ENCODE measurements at regions not wholly inside any gene's neighbourhood (a gene's known extent, or its start where the extent isn't known, plus 50 kb on each side); places are given as distances from the start of the nearest gene placed in this dataset.
"Not testable (repeated sequence)": the region's sequence is repeated elsewhere in the genome, so short reads cannot be mapped to it uniquely, and the experiment has no call there.

DNA sequence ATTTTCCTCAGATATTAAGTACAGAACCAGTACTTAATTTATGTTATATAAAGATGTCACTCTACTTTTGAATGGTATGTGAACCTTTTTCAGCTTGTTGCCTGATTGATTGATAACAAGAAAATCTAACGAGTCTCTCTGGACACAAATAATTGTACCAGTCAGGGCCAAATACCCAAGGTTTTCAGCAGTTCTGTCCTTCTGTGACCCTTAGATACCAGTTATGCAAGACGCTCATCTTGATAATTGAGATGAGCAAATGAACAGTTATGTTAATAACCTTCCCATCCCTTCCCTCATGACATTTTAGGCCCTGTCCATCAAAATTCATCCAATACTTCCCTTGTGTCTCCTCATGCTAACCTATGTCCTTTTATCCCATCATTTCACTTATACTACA lies 185.9 kb upstream of the G2E3 start:
- DNase-seq (ENCODE audit: low read depth) = no peak

DNA sequence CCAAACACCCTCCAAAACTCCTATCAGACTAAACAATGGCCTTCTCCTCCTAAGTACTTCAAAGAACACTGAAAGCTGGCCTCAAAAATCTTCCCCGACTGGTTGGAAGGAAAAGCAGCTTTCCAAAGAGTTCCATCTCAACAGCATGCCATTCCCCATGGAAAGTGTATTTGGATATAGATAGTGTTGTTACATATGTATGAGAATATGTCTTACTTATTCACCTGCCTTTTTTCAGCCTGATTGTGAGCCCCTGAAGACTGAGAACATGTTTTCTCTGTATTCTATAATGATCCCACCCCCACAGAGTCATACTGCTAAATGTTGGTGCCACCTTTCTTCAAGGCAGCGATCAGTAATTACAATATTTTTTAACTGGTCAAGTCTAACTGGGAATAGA lies 185.4 kb upstream of the G2E3 start:
- no peak for DNase-seq (ENCODE audit: low read depth)

DNA sequence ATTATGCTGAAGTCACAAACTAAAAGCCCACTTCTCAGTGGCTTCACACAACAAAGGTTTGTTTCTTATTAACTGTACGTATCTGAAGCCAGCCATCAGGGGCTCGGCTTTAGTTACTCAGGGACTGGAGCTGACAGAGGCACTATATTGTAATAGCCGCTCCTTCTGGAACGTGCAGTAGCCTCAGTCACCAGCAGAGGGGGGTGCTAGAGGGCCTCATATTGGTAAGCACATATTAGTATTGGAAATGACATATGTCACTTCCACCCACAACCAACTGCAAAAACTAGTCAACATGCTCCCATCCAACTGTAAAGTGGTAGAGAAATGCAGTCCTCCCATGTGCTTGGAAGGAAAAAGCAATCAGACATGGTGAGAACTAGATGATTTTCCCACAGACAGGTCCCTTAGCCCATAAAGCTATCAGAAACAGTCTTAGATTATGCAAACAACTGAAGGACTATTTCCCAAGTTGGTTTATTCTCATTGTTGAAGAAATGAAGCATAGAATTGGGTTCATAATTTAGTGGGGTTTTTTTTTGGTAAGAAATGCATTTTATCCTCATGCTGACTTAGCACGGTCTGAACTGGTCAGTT lies 183.6 kb upstream of the G2E3 start:
- peak; percentile 22 for DNase-seq (ENCODE audit: low read depth)

DNA sequence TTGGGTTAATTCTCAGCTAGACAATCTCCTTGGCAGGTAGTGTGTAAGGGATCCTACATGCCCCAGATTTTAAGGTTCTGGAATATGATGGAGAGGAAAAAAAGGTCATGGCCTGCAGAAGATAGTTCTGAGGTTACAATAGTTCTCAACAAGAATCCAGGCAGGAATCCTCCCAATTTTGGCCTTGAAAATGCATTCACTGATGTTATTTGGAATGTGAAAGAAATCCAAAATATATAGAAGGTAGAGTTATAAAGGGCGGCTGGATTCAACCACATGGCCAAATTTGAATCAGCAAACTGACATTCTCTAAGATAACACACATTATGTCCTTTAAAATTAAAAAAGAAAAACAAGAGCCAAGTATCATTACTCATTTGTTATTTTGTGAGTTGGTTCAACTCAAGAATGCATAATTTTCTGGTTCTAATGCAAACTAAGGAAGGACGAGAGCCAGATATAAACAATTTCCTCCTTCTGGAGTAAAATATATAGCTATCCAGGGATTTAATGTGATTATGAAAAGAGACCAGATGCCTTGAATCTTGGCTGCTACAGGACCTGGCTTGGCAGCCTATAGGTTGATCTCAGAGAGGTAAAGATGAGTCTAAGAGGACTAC lies 177.0 kb upstream of the G2E3 start:
- DNase-seq (ENCODE audit: low read depth) = no peak

DNA sequence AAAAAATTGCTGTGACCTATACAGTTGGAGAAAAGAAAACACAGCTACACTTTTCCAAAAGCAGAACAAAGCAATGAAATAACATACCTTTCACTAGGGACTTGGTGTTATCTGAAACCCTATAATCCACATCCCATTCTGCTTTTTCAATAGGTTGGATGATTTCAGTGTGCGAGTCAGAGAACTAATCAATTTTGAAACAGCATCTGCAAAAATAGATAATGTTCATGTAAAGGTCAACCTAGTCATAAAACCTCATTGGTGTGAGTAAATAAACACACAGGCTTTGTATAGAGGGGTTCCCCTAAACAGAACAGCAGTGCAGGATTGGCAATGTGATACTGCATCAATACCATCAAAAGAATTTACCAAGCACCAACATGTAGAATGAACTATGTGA lies 173.0 kb upstream of the G2E3 start:
- DNase-seq (ENCODE audit: low read depth) = no peak

DNA sequence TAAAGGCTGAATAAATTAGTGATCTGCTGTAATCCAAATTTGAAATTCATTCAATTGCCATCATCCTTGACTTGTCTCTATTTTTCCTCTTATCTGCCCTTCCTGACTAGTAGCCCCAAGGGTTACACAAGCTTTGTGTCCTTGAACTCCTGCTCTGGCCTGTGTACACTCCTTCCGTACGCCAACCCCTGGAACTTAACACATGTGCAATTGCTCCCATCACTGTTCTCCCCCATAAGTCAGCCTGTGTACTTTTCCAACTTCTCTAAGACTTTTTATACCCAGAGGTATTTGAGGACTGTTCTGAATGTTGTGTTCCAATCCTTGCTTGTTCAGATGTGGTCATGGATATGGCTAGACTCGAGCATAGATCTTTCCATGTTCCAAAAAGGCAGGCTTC lies 171.1 kb upstream of the G2E3 start:
- no peak for DNase-seq (ENCODE audit: low read depth)

DNA sequence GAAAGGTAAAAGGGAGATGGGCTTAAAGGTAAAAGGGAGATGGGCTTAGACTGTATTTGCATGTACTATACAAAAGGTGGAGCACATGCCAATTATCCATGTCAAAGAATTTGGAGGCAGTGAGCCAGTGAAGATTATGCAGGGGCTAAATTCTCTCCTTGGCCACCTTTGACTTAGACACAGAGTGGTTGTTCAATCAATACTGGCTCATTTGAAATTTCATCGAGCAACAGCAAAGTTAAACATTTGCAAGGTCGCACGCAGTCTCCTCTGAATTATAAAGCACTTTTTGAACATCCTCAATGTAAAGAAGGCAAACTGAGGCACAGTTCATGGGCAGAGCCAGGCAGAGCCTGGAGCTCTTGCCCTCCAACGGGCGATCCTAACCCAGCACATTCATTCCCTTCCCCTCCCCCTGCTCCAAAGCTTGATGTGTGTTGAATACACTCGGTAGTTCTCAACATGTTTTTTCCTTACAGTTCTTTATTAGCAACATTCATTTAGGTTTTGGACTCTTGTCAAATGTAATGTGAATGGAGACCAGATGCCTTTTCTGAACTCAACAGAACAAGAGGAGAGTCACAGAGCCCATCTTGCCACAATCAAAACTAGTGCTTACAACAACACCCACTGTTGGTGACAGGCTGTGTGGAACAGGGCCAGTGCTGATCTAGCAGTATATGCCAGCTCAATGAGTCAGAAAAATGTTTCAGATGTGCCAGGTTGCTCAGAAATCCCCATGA lies 169.7 kb upstream of the G2E3 start:
- DNase-seq (ENCODE audit: low read depth) = peak; percentile 20

DNA sequence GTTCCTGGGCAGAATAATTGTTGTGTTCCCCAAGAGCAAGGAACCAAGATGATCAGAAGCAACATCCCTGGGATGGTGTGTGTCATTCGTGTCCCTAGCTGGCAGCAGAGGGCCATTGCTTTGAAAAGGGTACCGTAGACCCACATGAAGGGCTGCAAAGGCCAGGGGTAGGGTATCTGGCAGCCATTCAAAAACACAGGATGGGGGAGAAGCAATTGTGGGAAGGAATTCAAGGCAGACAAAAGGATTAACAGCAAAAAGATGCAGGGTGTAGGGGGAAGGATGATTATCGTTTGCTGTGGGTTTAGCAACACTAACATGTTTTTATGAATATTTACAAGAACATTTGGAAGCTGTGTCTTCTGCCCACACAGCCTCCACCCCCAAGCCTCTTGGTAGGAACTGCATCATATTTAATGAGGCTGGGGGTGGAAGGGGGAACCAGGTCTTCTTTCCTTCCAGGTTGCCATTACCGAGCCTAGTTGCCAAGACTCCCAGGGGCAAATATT lies 169.0 kb upstream of the G2E3 start:
- no peak for DNase-seq (ENCODE audit: low read depth)

DNA sequence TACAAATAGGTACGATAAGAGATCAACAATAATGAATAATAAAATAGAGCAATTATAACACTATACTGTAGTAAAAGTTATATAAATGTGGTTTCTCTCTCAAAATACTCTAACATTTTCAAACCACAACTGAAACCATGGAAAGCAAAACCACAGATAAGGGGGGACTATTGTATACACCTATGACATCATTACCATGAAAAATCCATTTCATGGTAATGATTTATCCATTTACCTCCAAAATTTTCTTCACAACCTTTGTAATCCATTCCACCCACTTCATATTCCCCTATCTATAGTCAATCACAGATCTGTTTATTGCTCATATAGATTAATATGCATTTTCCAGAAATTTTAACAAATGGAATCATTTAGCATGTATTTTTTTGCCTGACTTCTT lies 163.9 kb upstream of the G2E3 start:
- no peak for DNase-seq (ENCODE audit: low read depth)

DNA sequence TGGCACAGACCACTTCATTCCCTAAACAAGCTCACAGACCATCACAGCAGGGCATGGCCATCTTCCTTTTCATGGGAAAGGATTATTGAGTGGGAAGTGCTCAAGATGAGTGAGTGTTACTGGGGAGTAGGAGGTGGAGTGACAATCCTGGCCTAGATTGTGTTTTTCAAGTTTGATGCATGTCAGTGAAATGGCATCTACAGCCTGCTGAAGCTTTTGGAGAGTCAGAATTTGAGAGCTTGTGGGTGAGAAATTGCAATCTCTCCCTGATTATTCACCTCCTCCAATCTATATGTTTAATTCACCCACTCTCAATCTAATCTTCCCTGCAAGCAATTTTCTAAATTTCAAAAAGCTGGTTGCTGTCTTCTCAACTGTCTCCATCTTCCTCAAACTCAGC lies 156.1 kb upstream of the G2E3 start:
- DNase-seq (ENCODE audit: low read depth) = no peak

DNA sequence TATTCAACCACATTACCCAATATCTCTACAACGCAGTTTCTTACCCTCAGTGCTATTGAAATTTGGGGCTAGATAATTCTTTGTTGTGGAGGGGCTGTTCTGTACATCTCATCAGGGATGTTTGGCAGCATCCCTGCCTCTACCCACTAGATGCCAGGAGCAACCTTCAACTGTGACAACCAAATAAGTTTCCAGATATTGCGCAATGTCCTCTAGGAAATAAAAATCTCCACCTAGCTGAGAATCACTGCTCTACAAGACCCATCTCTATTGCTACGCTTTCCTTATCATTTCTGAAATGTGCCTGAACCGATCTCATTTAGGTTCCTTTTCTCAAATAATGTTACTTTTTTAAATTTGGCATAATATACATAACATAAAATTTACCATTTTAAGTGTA lies 155.2 kb upstream of the G2E3 start:
- no peak for DNase-seq (ENCODE audit: low read depth)

DNA sequence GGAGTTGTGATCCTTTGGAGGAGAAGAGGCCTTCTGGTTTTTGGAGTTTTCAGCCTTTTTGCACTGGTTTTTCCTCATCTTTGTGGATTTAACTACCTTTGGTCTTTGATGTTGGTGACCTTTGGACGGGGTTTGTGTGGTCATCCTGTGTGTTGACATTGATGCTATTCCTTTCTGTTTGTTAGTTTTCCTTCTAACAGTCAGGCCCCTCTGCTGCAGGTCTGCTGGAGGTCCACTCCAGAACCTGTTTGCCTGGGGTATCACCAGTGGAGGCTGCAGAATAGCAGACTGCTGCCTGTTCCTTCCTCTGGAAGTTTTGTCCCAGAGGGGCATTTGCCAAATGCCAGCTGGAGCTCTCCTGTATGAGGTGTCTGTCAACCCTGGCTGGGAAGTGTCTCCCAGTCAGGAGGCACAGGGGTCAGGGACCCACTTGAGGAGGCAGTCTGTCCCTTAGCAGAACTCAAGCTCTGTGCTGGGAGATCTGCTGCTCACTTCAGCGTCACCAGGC lies 149.4 kb upstream of the G2E3 start:
- not testable (repeated sequence) for DNase-seq (ENCODE audit: low read depth)

DNA sequence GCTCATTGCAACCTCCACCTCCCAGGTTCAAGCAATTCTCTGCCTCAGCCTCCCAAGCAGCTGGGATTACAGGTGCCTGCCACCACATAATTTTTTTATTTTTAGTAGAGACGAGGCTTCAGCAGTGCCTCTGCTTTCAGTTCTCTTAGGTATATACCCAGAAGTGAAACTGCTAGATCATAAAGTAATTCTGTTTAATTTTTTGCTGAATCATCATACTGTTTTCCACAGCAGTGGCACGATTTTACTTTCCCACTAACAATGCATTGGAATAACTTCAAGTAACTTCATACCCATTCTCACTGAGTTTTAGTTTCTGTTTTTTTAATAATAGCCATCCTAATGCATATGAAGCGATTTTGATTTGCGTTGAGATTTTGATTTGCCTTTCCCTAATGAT lies 148.0 kb upstream of the G2E3 start:
- DNase-seq (ENCODE audit: low read depth) = no peak

DNA sequence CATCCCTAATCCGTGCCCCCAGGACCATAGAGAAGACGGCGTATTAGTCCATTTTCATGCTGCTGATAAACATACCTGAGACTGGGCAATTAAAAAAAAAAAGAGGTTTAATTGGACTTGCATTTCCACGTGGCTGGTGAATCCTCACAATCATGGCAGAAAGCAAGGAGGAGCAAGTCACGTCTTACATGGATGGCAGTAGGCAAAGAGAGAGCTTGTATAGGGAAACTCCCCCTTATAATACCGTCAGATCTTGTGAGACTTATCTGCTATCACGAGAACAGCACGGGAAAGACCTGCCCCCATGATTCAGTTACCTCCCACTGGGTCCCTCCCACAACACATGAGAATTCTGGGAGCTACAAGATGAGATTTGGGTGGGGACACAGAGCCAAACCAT lies 145.8 kb upstream of the G2E3 start:
- DNase-seq (ENCODE audit: low read depth) = not testable (repeated sequence)

DNA sequence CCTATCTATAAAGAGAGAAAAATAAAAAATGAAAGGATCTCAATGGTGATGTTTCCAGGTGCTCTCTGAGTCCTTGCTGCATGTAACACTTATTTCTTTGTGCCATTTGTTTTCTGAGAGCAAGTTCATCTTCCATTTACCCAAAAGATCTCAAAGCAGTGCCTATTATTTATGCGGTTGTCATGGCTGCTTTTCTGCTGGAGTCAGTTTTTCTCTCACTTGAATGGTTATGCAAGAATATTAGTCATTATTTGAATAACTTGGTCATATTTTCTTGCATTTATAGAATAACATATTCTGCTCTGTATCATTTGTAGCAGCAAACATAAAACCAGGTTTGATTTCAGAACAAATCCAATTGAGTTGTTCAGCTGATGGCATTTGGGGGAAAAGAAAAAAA lies 141.8 kb upstream of the G2E3 start:
- no peak for DNase-seq (ENCODE audit: low read depth)

DNA sequence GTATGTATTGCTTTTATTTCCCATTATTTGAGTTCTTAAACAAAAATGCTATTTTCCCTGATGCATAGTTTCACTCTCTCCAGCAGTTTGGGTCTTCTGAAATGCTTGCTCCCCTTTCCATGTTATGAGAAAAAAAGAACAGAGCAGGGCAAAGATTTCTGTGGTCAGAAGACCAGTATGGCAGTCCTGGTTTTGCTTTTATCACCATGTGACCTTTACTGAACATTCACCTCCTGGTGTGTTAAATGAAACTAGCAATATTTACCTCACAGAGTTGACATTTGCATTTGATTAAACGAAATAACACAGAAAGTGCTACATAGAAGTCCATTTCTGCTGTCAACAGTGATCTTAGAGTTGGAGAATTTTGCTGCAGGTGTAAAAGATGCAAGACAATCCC lies 141.0 kb upstream of the G2E3 start:
- no peak for DNase-seq (ENCODE audit: low read depth)

DNA sequence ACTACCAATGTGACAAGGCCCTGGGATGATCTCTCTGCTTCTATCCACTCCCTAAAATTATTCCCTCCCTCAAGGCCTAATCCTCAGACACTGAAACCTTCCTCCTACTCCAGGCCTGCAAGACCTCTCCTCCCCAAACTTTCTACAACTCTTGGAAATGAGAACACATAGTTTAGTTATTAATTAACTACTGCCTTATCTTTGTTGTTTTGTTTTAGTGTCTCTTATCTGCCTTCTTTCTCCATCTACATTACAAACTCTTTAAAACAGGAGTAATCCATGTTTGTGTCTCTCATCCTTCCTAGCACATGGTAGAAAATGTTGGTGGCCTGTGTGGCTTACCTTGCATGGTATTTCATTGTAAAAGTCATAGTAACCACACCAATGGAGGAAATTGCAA lies 139.9 kb upstream of the G2E3 start:
- DNase-seq (ENCODE audit: low read depth) = no peak

DNA sequence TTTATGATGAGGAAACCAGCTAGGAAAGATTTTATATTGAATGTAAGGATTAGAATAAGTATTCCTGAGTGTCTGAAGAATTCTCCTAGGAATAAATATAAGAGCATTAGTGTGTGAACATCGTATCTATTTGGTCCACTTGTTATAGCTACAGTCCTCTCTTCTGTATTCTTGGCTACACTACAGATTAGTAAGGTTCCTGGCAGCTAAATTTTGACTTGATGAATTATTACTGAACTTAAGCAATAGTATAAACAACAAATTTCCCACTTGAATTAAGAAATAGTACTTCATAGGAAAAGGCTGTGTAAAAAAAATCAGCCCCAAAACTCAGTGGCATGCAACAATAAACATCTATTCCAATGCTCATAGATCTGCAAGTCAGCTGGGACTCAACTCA lies 138.4 kb upstream of the G2E3 start:
- no peak for DNase-seq (ENCODE audit: low read depth)

DNA sequence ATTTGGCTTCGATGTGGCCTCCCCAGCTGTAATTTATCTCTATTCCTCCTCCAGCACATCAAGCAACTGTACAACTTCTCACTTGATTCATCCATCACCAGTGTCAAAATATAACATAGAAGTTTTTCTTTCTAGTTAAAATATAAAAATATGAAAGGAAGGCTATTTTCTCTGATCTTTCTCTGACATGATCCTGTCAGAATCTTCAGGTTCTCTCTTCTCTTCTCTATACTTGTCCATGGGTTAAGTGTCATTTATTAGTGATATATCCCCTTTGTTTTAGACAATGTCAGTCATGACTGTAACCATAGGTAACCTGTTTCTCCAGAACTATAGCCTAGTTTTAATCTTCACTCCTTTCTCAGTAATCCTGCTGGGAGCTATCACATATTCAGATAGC lies 132.5 kb upstream of the G2E3 start:
- DNase-seq (ENCODE audit: low read depth) = no peak

DNA sequence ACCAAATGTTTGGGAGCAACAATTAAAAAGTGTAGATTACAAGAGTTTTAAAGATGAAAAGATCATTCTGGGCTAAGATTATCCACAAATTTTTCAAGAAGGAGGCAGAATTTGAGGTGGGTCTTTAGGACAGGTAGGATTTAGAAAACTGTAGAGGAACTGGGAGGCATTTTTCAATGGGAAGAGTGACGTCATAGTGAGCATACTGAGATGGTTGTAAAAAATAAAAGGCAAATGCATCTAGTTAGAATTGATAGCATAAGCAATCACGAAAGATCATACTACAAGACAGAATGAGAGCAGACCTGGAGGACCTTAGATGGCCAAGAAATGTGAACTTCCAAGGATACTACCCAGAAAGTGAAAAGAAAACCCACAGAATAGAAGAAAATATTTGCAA lies 131.6 kb upstream of the G2E3 start:
- DNase-seq (ENCODE audit: low read depth) = no peak

DNA sequence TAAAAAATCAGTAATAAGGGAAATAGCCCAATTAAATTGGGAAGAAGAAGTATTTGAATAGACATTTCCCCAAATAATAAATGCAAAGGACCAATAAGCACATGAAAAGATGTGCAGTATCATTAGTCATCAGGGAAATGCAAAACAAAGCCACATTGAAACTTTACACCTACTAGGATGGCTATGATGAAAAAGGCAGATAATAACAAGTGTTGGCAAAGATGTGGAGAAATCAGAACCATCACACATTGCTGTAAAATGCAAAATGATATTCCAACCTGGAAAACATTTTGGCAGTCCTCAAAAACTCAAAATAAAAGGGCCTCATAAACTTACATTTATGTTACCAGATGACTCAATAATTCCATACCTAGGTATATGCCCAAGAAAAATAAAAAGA lies 131.1 kb upstream of the G2E3 start:
- no peak for DNase-seq (ENCODE audit: low read depth)

DNA sequence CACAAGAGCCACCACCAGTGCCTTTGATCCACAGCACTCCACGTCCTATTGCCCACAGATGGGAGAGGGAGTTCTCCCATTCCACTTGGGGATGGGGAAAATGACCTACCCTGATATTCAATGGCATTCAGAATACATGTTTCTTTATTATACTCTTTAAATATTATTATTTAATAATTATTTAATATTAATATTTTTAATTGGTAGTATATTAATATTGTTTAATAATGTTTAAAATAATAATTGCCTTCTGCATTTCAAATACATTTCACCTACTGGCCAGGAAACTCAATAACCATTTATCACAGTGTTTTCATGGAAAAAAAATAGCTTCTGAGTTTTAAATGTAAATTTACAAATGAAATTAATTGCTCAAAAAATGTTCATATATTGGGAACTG lies 127.4 kb upstream of the G2E3 start:
- DNase-seq (ENCODE audit: low read depth) = no peak

DNA sequence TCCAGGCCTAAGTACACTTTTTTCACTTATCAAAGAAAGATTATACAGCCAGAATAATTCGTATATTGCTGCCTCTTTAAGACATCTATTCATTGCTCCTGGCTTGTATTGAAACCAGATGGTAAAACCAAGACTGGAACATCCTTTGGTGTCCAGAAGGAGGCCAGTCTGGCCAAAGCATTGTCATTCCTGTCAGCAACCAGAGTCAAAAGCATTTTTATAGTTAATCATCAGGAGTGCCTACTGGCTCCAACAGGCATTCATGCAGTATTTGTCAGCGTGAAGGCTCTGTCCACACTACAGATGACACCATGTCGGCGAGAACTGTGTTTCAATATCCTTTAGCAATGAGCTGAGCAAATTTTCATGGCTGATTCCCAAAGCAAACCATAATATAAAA lies 118.0 kb upstream of the G2E3 start:
- no peak for DNase-seq (ENCODE audit: low read depth)

All from fibroblast of the conjunctiva (primary cell).